ENCODE measurements at regions not wholly inside any gene's neighbourhood (a gene's known extent, or its start where the extent isn't known, plus 50 kb on each side); places are given as distances from the start of the nearest gene placed in this dataset.

- DNase-seq (ENCODE audit: low spot score), result no peak
These were observed 200.3 kb downstream of the TLE1 start for GRCh38 chr9:81489046-81489445.

- no peak for DNase-seq (ENCODE audit: low spot score)
These were observed 208.3 kb downstream of the TLE1 start for GRCh38 chr9:81480828-81481604.

DNA sequence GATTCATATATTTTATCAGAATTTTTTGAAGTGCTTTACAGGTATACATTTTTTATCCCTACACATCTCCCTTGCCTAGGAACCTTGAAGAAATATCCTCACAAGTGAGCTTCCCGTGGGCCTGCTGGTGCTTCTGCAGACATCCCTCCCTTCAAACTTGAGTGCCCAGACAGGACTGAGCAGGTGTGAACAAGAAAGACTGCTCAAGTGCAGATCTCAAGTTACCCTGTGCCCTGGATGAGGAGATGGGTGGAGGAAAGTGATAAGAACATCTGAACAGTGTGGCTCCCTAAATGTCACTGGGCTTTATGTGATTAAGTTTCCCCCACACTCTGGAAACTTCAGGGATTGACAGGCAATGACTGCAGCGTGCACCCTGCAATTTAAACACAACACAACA, 209.8 kb downstream of the TLE1 start:
- DNase-seq (ENCODE audit: low spot score), result no peak

GRCh38 chr9:81477669-81478068, 211.7 kb downstream of the TLE1 start:
- no peak for DNase-seq (ENCODE audit: low spot score)

DNA sequence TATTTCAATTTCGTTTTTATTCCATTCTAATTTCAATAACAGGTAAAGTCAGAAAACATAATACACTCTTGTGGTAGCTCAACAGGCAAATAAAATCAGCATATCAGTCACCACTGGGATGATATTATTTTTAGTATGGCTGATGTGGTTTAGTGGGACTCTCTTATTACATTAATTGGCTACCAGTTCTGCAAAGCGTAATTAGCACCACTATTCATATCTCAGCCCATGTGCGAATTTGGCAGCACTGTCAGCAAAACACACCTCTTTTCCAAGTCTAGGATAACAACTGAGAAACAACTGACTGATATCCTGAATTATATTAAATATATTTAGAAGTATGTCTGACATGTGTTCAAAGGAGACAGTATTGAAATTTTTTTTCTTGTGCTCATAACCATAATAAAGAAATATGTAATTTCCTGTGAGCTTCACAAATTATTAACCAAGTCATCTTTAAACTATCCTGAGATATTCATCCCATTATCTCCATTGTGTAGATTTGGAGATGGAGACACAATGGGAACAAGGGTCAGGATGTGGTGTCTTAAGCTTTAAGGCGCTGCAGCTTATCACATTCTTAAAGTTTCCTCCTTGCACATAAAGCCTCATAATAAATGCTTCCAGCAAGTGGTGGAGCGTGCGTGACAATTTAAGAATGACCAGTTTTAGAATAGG, 212.4 kb downstream of the TLE1 start:
- DNase-seq (ENCODE audit: low spot score), result no peak

DNA sequence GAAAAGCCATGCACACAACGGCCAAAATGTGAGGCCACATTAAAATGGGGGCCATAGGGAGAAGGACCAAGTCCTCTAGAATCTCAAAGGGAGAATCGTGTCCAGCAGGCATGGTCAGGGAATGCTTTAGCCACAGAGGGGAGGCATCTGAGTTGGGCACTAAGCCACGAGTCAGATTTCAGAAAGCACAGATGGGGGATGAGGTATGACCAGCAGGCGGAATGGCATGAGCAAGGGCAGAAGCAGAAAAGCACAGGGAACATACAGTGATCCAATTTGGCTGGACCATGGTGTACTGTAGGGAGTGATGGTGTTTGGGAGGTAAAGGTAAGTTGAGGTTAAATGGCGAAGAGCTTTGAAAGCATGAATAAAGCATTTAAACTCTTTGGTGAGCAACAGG, 214.6 kb downstream of the TLE1 start:
- DNase-seq (ENCODE audit: low spot score), result no peak

GRCh38 chr9:81474125-81474524, 215.2 kb downstream of the TLE1 start:
- no peak for DNase-seq (ENCODE audit: low spot score)

- DNase-seq (ENCODE audit: low spot score), result no peak
These were observed 215.6 kb downstream of the TLE1 start for GRCh38 chr9:81473708-81474107.

- no peak for DNase-seq (ENCODE audit: low spot score)
These were observed 216.1 kb downstream of the TLE1 start for GRCh38 chr9:81473206-81473605.

DNA sequence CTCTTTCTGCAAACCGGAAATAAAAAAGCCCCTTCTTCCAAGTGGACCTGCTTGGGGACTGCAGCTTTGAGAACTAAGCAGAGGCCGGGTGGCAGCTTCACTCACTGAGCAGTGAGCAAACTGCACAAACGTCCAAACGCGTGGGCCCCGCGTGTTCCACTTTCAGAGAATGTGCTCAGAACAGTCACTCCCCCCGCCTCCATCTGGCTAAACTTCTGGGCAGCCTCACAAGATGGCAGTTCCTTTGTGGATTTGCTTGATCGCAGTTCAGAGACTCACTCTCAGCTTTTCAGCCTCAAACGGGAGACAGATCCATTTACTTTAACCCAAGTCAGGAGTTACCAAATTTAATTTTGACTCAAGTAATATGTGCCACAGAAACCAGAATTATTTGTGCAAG, 216.6 kb downstream of the TLE1 start:
- DNase-seq (ENCODE audit: low spot score), result no peak

DNA sequence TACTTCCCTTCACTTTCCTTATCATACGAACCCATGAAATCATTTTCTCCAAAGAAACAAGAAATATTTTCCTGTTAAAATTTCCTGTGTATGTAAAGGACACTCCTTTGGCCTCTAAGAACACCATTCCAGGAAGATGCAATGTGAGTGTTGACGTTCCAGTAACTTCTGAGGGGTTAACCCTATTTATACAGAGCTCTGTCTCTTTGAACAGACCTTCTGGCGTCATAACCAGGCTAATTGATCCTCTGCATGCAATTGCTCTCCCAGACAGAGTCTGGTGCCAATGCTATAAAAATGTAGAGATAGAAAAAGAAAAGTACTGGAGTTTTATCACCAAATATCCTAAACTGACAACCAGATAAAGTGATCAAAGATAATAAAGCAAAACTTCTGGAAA, 218.5 kb downstream of the TLE1 start:
- DNase-seq (ENCODE audit: low spot score), result no peak

GRCh38 chr9:81468084-81468595, 221.2 kb downstream of the TLE1 start:
- no peak for DNase-seq (ENCODE audit: low spot score)

- DNase-seq (ENCODE audit: low spot score), result no peak
These were observed 222.4 kb downstream of the TLE1 start for GRCh38 chr9:81466981-81467380.

GRCh38 chr9:81465468-81466011, 223.8 kb downstream of the TLE1 start:
- DNase-seq (ENCODE audit: low spot score), result no peak

GRCh38 chr9:81462801-81463200, 226.5 kb downstream of the TLE1 start:
- no peak for DNase-seq (ENCODE audit: low spot score)

- DNase-seq (ENCODE audit: low spot score), result no peak
These were observed 228.2 kb downstream of the TLE1 start for GRCh38 chr9:81461196-81461595.

DNA sequence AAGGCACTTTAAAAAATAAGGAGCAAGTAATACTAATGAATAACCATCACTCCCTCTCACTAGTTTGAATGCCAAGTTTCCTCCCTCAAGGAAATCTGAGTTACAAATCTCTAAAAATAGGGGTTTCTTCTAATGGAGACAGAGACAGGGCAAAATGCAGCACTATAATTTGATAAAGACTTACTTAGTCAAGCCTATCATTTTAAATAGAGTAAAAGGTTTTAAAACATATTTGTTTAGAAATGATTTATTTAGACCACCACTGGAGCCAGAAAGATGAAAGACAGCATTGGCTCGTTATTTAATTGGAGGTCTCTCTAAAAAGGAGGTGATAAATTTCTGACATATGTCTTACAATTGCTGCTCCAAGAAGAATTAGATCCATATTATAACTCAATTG, 228.7 kb downstream of the TLE1 start:
- DNase-seq (ENCODE audit: low spot score), result no peak

DNA sequence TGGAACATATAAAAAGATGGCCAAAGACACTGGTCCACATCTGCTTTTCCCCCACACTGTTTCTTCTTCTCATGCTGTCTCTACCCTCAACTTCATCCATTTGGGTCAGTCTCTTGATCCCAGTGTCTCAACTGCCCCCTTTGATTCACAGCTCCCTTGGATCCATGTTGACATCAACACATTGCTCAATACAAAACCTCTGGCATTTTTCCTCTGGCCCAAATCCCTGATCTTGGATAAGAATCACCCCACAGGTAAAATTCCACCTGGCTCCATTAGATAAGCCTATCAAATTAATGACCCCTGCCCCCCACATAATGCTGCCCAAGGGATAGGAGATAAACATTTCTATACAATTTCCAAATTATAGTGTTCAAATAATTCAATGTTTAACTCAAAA, 229.8 kb downstream of the TLE1 start:
- DNase-seq (ENCODE audit: low spot score), result no peak

GRCh38 chr9:81456431-81457006, 232.8 kb downstream of the TLE1 start:
- no peak for DNase-seq (ENCODE audit: low spot score)

GRCh38 chr9:81455462-81456219, 233.7 kb downstream of the TLE1 start:
- DNase-seq (ENCODE audit: low spot score), result peak; percentile 36

- DNase-seq (ENCODE audit: low spot score), result no peak
These were observed 243.9 kb downstream of the TLE1 start for GRCh38 chr9:81445331-81445921.

GRCh38 chr9:81431641-81432040, 257.7 kb downstream of the TLE1 start:
- DNase-seq (ENCODE audit: low spot score), result no peak

Measured in pons (tissue), 1 donor.